ENCODE measurements at regions not wholly inside any gene's neighbourhood (a gene's known extent, or its start where the extent isn't known, plus 50 kb on each side); places are given as distances from the start of the nearest gene placed in this dataset.

- no peaks in the 10 kb centered on the region for H3K36me3 ChIP-seq (ENCODE audit: control insufficient read depth, insufficient read depth, low read length)
- no peak for DNase-seq
- no peaks in the 10 kb centered on the region for H3K9me3 ChIP-seq
- no peak overlapping the region for H3K4me3 ChIP-seq (ENCODE audit: low read depth, low read length)
- Mint-ChIP-seq H3K4me1 (ENCODE audit: low read depth, unreplicated experiment) (no peaks in the 10 kb centered on the region), H3K27me3 (ENCODE audit: insufficient read depth, unreplicated experiment) (no peaks in the 10 kb centered on the region), H3K27ac (ENCODE audit: unreplicated experiment) (no peak overlapping the region), H3K36me3 (ENCODE audit: insufficient read depth, unreplicated experiment) (peaks cover 19% of the 10 kb centered on the region), H3K9me3 (ENCODE audit: unreplicated experiment) (no peaks in the 10 kb centered on the region), H3K4me3 (ENCODE audit: unreplicated experiment) (no peak overlapping the region)
- CTCF ChIA-PET, result no interaction called here
- POLR2A ChIA-PET, result no interaction called here
- TSS peak; percentile 4 for BruUV-seq (replicated peaks)
- no peak for TF ChIP-seq CTCF (IDR thresholded peaks at IDR 0.05; ENCODE audit: insufficient read depth in 1 of 2, low read depth in 1 of 2, low read length in 1 of 2, severe bottlenecking in 1 of 2, unreplicated experiment in 1 of 2)
- intact Hi-C loops (cut with micrococcal nuclease; ENCODE audit: unreplicated experiment), result no loop called here
- H3K4me1 ChIP-seq, result no peaks in the 10 kb centered on the region
- no peaks in the 10 kb centered on the region for H3K27me3 ChIP-seq (replicated peaks; ENCODE audit: control insufficient read depth, insufficient read depth, low read length)
These were observed 570.2 kb downstream of the UTRN start for GRCh38 chr6:144855375-144855774.

- intact Hi-C loops (cut with micrococcal nuclease; ENCODE audit: unreplicated experiment), result no loop called here
- BruUV-seq (replicated peaks), result no TSS peak
- Mint-ChIP-seq H3K4me3 (ENCODE audit: unreplicated experiment) (no peak overlapping the region), H3K27ac (ENCODE audit: unreplicated experiment) (no peak overlapping the region), H3K27me3 (ENCODE audit: insufficient read depth, unreplicated experiment) (no peaks in the 10 kb centered on the region), H3K9me3 (ENCODE audit: unreplicated experiment) (no peaks in the 10 kb centered on the region), H3K4me1 (ENCODE audit: low read depth, unreplicated experiment) (no peaks in the 10 kb centered on the region), H3K36me3 (ENCODE audit: insufficient read depth, unreplicated experiment) (peaks cover 15% of the 10 kb centered on the region)
- CTCF ChIA-PET, result no interaction called here
- H3K4me3 ChIP-seq (ENCODE audit: low read depth, low read length), result no peak overlapping the region
- TF ChIP-seq CTCF (IDR thresholded peaks at IDR 0.05; ENCODE audit: insufficient read depth in 1 of 2, low read depth in 1 of 2, low read length in 1 of 2, severe bottlenecking in 1 of 2, unreplicated experiment in 1 of 2), result no peak
- H3K9me3 ChIP-seq, result no peaks in the 10 kb centered on the region
- H3K36me3 ChIP-seq (ENCODE audit: control insufficient read depth, insufficient read depth, low read length), result no peaks in the 10 kb centered on the region
- no peaks in the 10 kb centered on the region for H3K27me3 ChIP-seq (replicated peaks; ENCODE audit: control insufficient read depth, insufficient read depth, low read length)
- H3K4me1 ChIP-seq, result no peaks in the 10 kb centered on the region
- POLR2A ChIA-PET, result no interaction called here
- DNase-seq, result no peak
These were observed 570.8 kb downstream of the UTRN start for GRCh38 chr6:144855812-144856531.

DNA sequence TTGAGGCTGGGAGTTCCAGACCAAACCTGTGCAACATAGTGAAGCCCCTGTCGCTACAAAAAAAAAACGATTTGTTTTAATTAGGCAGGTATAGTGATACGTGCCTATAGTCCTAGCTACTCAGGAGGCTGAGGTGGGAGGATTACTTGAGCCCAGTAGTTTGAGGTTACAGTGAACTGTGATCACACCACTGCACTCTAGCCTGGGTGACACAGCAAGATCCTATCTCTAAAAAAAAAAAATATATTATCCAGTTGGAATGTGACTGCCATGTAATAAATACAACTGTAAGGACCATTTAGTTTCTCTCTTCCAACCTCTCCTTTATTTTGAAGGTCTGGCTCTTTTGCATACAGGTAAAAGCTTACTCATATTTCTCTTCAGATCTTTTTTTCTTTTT lies 571.5 kb downstream of the UTRN start:
- DNase-seq, result no peak
- intact Hi-C loops (cut with micrococcal nuclease; ENCODE audit: unreplicated experiment), result no loop called here
- peaks cover 15% of the 10 kb centered on the region for H3K36me3 Mint-ChIP-seq (ENCODE audit: insufficient read depth, unreplicated experiment)
- Histone ChIP-seq H3K4me3 (ENCODE audit: low read depth, low read length) (no peak overlapping the region), H3K27me3 (replicated peaks; ENCODE audit: control insufficient read depth, insufficient read depth, low read length) (no peaks in the 10 kb centered on the region), H3K36me3 (ENCODE audit: control insufficient read depth, insufficient read depth, low read length) (no peaks in the 10 kb centered on the region), H3K4me1 (no peaks in the 10 kb centered on the region), H3K9me3 (no peaks in the 10 kb centered on the region)
- no peaks in the 10 kb centered on the region for H3K4me1 Mint-ChIP-seq (ENCODE audit: low read depth, unreplicated experiment)
- TF ChIP-seq CTCF (IDR thresholded peaks at IDR 0.05; ENCODE audit: insufficient read depth in 1 of 2, low read depth in 1 of 2, low read length in 1 of 2, severe bottlenecking in 1 of 2, unreplicated experiment in 1 of 2), result no peak
- no peak overlapping the region for H3K4me3 Mint-ChIP-seq (ENCODE audit: unreplicated experiment)
- no peaks in the 10 kb centered on the region for H3K9me3 Mint-ChIP-seq (ENCODE audit: unreplicated experiment)
- no peaks in the 10 kb centered on the region for H3K27me3 Mint-ChIP-seq (ENCODE audit: insufficient read depth, unreplicated experiment)
- H3K27ac Mint-ChIP-seq (ENCODE audit: unreplicated experiment), result no peak overlapping the region
- BruUV-seq (replicated peaks), result no TSS peak
- CTCF ChIA-PET, result no interaction called here
- POLR2A ChIA-PET, result no interaction called here
